Activated CD4-positive, CD25-positive, alpha-beta regulatory T cell treated with anti-CD3 and anti-CD28 coated beads, Interleukin-2, amount 50 U/mL, for 16 hours (primary cell): ENCODE measurements at regions not wholly inside any gene's neighbourhood (a gene's known extent, or its start where the extent isn't known, plus 50 kb on each side); places are given as distances from the start of the nearest gene placed in this dataset.
"Not testable (repeated sequence)": the region's sequence is repeated elsewhere in the genome, so short reads cannot be mapped to it uniquely, and the experiment has no call there.

Experiments used
- DNase-seq: peaks from one replicate; pipeline ENCODE4 v3.0.0-alpha.2; 2020; ENCODE audit warnings: low read depth, low spot score

GRCh38 chr4:77510367-77510766, 95.3 kb upstream of the CXCL13 start:
- no peak for DNase-seq

- no peak for DNase-seq
These were observed 80.1 kb upstream of the CXCL13 start for GRCh38 chr4:77525538-77525937.

- DNase-seq = not testable (repeated sequence)
These were observed 77.7 kb upstream of the CXCL13 start for GRCh38 chr4:77527900-77528299.

GRCh38 chr4:77538144-77538543, 67.5 kb upstream of the CXCL13 start:
- DNase-seq = no peak

- no peak for DNase-seq
These were observed 67.0 kb upstream of the CXCL13 start for GRCh38 chr4:77538574-77539157.
